HG03045 (cell line): ENCODE measurements at regions not wholly inside any gene's neighbourhood (a gene's known extent, or its start where the extent isn't known, plus 50 kb on each side); places are given as distances from the start of the nearest gene placed in this dataset.
"Not testable (repeated sequence)": the region's sequence is repeated elsewhere in the genome, so short reads cannot be mapped to it uniquely, and the experiment has no call there.

ENCODE experiments used
- ATAC-seq: cut with Tn5 transposase; IDR thresholded peaks from one replicate; pipeline ENCODE4 v1.9.1; 2021; ENCODE audit warnings: mild to moderate bottlenecking, moderate library complexity; ENCODE audit not compliant: unreplicated experiment

DNA sequence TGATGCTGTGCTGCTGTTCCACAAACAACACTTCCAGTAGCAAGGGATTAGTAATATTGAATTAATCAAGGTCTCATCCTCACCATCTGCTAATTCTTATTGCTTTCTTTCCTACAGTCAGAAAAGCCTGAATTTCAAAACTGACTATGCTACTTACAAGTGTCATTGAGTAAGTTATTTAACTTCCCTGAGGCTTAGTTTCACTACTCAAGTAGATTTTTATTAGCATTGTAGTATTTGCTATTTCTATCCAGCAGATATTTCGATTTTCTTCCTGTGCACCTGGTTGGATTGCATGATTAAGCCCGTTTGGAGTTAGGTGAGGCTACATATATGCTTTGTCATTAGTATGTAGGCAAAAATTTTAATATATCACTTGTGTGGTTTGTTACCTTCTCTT lies 591.5 kb downstream of the TRHDE start:
- ATAC-seq, result no peak

DNA sequence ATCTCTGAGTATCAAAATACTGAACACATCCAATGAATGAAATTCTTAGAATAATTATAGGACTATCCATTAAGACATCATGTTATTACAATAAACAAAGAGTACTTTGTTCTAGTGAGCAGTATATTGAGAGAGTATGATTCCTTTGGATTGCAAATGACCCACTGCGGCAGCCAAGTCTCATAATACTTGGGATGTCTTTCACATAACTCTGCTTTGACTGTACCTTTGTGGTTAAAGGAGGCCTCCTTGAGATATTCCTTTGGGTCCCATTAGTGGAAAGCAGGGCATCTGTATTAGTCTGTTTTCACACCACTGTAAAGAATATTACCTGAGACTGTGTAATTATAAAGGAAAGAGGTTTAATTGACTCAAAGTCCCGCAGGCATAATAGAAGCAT lies 593.8 kb downstream of the TRHDE start:
- ATAC-seq, result no peak

DNA sequence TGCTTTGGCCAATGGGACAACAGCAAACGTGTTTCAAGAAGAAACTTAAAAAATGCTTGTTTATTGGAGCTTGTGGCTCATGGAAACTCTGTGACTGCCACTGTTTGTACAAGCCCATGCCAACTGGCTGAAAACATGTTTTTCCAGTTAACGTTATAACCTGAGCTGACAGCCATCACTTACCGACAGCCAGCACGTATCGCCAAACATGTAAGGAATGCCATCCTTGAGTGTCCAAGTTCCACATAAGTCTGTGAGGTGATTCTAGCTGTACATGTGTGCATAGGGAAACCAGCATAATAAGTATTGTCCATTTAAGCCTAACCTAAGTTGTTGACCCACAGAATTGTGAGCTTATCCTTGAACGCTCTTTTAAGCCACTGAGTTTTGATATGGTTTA lies 596.9 kb downstream of the TRHDE start:
- no peak for ATAC-seq

DNA sequence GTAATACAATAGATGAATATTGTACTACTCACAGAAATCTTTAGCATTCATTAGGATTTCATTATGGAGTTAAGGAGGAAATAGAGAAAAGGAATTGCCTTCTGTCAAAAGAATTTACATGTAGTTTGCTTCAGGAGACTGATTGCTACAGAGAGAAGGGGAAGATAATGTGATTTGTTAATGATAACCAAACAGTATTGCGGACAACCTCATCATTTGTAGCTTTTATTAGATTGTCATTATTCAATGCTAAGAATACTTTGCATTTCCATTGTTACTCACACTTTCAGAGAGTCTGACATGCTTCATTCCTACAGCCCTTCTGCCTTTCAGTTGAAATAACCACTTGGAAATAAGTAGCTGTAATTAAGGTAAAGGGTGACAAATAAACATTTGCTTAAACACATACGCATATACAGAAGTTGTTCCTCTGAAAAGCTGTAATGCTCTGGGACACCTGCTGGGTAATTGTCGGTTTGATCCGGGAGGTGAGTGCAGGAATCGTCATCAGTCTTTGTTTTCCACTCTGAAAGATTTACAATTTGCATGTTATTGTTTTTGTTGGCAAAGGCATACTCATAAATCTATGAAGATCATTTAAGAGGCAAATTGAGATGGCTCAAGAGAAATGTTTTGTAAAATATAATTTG lies 600.2 kb downstream of the TRHDE start:
- no peak for ATAC-seq

DNA sequence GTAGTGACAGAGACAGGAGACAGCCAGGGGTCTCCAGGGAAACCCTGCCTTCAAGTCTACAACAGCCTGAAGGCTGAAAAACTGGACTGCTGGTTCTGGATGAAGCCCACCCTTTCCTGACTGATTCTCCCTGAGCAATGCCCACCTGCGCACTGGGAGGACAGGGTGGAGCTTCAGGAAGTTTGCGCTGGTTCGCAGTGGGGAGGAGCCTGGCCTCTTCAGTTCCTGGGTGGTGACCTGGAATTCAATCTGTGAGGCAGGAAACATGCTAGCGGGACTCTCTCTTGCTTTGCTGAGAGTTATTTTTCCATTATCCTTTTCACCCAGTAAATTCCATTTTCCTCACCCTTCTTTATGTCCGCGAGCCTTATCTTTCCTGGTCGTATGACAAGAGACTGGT lies 600.8 kb downstream of the TRHDE start:
- no peak for ATAC-seq

DNA sequence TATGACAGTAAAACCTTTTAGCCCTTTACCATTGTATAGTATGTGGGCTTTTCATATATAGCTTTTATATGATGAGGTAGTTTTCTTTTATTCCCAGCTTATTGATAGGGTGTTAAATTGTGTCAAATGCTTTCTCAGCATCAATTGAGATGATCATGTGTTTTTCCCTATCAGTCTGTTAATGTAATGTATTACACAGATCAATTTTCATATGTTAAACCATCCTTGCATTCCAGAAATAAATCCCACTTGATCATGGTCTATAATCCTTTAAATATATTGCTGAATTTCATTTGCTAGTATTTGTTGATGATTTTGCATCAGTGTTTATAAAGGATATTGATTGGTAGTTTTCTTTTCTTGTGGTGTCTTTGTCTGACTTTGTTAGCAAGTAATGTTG lies 603.9 kb downstream of the TRHDE start:
- no peak for ATAC-seq

DNA sequence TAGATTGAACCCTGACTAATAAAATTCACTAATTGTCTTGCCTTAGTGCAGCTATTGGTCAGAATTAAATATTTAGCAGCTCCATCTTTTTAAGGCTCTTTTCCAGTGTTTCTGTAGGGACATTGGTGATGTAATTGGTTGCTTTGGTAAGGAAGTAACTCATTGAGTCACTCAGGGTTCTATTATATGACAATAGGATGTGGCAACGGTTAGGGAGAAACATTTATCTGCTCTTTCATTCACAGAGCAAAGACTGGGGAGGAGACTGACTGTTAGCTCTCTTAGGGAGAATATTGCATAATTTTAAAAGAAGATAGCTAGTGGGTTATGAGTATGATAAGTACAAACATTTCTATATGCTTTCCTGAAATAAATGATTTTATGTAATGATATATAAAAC lies 616.5 kb downstream of the TRHDE start:
- ATAC-seq, result no peak

DNA sequence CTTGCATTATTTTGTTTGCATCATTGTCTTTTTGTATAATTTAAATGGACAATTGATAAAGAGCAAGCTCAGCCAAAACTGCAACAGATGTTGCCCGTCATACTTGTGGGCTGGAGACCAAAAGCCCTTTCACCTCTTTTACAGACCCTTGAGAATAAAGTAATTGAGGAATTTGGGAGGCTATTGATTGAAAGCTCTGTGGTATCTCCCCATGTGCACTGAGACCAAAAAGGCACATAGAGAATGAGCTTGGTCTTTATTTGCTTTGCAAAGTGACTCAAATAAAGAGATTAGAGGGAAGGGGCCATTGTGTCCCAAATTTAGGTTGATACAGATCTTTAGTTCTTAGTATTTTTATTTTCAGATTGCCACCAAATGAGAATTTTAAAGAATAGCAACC lies 617.6 kb downstream of the TRHDE start:
- ATAC-seq, result no peak

DNA sequence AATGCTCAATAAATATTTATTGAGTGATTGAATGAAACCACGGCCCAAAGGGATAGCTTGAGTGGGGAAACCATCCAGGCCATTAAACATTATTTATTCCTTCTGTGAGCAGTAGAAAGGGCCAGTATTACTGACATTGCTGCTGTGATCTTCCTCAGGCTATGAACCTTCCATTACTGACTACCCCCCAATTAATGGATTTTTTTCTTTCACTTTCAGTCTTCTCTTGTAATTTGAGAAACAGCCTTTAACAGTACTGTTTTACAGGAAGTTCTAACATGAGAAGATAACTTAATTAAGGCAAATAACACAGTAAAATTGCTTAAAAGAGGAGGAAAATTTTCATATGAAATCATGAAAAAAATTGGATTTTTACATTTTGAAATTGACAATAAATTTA lies 629.5 kb downstream of the TRHDE start:
- no peak for ATAC-seq

DNA sequence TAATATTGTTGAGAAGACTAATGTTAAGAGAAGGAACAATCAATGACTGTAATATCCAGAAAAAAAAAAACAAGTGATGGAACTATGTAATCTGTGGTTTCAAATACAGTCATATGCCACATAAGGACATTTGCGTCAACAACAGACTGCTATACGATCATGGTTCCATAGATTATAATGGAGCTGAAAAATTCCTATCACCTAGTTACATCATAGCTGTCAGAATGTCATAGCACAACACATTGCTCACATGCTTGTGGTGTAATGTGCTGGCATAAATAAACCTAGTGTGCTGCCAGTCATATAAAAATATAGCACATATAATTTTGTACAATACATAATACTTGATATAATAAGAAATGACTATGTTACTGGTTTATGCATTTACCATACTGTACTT lies 653.5 kb downstream of the TRHDE start:
- no peak for ATAC-seq

DNA sequence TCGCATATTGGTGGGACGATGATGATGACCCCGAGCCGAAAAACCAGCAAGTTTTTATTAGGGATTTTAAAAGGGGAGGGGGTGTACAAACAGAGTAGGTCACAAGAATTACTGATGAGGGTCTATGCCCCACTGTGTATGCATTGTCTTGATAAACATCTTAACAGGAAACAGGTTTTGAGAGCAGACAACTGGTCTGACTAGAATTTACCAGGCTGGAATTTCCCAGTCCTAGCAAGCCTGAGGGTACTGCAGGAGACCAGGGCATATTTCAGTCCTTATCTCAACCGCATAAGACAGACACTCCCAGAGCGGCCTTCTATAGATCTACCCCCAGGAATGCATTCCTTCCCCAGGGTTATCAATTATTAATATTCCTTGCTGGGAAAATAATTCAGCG lies 659.7 kb downstream of the TRHDE start:
- not testable (repeated sequence) for ATAC-seq

DNA sequence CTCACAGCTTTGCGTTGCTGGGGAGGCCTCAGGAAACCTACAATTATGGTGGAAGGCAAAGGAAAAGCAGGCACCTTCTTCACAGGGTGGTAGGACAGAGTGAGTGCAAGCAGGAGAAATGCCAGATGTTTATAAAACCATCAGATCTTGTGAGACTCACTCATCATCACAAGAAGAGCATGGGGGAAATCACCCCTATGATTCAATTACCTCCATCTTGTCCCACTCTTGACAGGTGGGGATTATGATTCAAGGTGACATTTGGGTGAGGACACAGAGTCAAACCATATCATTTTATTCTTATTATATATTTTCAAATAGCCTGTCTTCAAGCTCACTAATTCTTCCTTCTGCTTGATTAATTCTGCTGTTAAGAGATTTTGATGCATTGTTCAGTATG lies 665.3 kb downstream of the TRHDE start:
- no peak for ATAC-seq

DNA sequence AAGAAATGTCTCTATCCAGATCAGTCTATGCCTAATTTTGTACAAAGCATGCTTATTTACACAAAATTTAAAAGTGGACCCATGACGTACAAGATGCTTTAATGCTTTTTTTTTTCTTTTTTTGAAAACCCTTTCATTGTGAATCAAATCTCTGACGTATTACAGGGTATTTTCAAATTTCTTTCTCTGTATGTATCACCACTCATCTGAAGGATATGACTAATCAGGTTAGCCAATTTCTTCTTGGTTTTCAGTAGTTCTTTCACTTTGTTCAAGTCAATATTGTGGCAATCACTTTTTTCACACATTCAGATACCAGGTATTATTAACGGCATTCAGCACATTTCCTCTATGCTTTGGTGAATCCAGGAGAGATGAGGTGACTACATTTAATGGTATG lies 685.3 kb downstream of the TRHDE start:
- ATAC-seq, result no peak

DNA sequence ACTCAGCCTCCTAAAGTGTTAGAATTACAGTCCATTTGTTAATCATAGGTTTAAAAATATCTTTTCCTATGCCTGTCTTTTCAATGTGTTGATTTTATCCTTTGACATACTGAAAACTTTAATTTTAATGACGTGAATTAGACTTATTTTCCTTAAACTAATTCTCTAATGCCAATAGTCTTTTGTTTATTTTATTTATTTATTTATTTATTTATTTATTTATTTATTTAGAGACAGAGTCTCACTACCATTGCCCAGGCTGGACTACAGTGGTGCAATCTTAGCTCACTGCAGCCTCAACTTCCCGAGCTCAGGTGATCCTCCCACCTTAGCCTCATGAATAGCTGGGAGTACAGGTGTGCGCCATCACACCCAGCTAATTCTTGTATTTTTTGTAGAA lies 694.5 kb downstream of the TRHDE start:
- no peak for ATAC-seq

DNA sequence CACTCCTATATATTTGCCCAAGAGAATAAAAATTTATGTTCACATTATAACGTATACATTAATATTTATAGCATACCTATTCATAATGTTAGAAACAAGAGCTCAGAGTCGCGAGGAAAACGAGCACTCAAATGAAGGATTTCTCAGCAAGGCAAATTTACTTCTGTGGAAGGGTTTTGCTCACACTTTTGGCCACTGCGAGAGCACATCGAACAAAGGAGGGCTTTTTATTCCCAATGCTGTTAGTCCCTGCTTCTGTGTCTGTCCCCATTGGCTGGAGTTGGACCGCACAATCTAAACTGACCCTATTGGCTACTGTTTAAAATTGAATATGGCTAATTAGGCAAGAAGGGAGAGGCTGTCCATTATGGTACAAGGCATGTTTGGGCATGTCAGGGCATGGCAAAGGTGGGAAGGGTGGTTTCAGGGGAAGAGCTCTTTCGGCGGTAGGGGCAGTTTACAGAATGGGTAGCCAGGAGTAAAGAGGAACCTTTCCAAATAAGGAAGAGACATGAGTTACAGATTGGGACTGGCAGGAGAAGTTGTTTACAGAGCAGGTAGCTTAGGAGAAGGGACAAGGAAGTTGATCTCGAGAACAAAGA lies 702.9 kb downstream of the TRHDE start:
- no peak for ATAC-seq

DNA sequence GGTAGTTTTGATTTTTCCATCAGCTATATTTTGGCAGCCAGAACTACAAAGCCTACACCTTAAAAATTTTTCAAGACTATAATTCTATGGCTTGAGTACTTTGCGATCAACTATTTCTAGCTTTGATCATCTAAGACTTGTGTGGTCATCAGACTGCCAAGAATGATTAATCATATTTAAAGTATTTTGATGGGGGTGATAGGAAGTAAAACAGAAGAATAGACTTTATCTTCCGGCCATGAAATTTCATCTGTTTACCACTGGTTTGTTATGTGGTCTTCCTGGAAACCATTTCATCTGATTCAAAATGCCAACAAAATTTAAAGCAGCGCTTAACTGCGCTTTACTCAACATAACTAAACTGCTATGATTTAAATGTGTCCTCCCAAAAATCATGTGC lies 706.8 kb downstream of the TRHDE start:
- ATAC-seq, result no peak

DNA sequence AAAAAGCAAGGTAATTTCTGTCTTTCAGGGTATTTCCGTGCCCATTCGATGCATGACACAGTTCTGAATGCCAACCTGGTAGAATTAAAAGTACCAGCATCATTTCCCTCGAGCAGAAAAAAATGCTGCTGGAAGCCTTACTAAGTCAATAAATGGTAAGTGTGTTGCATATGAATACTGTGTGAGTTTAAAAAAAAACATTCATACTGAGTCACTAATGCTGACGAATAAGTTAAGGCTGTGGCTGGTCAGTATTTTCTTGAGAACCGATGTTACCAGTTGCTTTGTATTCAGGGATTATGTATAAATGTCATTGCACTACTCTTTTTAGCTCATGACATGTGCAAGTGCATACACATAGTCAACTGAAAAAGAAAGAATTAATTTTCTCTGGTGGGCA lies 710.2 kb downstream of the TRHDE start:
- no peak for ATAC-seq

DNA sequence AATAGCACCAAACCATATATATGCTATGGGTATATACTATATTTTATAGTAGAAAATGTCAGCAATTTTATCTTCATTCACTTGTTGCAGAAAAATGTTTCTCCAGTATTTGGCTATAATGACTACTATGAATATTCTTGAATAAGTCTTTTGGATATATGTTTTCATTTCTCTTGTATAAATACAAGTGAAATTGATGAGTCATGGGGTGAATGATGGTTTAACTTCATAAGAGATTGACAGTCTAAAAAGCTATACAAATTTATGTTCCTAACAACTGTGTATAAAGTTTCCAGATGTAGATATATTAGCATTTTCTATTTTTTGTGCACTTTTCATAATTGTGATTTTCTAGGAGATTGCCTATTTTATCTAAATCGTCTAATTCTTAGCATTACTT lies 714.8 kb downstream of the TRHDE start:
- ATAC-seq, result no peak

DNA sequence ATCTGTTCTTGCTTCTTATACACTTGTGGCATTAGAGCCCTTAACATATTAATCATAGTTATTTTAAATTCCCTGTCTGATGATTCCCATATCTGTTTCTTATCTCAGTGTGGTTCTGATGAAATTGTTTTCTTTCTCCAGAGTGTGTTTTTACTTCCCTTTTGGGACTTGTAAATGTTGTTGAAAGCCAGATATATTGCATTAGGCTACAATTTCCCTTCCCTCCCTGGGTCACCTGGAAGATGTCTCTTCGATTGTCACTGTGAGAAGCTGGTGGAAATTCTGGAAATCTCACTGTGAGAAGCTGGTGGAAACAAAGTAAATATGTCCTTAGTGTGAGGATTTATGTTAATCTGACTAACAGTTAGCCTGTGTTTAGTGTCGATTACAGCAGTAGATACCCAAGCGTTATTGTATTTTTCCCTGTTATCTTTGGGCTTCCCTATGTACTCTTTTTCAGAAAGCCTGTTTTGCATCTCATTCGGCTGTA lies 717.3 kb downstream of the TRHDE start:
- ATAC-seq, result no peak

DNA sequence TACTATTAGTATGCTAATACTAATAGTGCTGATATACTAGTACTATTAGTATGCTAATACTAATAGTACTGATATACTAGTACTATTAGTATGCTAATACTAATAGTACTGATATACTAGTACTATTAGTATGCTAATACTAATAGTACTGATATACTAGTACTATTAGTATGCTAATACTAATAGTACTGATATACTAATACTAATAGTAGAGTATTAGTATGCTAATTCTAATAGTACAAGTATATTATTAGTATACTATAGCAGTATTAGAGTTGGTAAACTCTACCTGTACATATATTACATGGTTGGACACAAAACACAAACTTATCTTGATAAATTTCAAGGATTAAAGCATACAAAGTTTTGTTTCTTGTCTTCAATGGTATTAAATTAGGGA lies 722.9 kb downstream of the TRHDE start:
- ATAC-seq, result not testable (repeated sequence)

DNA sequence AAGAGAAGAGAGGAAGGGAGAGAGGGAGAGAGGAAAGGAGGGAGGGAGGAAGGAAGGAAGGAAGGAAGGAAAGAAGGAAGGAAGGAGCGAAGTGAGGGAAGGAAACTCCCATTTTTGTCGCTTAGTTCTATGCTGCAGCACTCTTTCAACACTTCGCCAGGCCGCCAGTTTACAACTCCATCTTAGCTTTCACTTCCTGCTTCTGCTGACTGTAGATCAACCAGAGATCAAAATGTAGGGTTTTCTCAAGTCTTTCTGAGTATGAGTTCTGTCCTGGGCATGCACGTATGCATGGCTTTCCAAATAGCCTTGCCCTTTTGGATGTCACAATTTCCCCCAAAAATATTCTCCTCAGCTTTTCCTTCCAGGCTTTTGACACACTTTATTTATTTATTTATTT lies 723.4 kb downstream of the TRHDE start:
- ATAC-seq, result no peak

DNA sequence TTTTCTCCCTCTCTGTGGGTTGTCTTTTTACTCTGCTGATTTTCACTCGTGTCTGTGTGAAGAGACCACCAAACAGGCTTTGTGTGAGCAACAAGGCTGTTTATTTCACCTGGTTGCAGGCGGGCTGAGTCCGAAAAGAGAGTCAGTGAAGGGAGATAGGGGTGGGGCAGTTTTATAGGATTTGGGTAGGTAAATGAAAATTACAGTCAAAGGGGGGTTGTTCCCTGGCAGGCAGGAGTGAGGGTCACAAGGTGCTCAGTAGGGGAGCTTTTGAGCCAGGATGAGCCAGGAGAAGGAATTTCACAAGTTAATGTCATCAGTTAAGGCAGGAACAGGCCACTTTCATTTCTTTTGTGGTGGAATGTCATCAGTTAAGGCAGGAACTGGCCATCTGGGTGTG lies 729.6 kb downstream of the TRHDE start:
- ATAC-seq, result not testable (repeated sequence)

DNA sequence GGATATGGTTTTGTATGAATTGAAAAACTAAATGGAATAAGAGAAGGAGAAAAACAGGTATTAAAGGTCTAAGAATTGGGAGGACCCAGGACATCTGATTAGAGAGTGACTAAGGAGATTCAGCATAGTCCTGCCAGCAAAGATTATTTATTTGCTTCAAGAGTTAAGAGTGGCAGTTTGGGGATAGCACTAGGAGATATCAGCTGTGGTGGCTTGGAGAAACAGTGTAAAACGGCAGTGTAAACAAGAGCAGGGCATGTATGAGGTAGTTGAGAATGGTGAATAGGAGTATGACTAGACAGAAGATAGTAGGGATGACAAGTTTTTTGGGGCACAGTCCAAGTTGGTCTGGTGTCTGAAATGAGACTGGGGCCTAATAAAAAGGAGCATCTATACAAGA lies 730.3 kb downstream of the TRHDE start:
- not testable (repeated sequence) for ATAC-seq
